ENCODE measurements at regions not wholly inside any gene's neighbourhood (a gene's known extent, or its start where the extent isn't known, plus 50 kb on each side); places are given as distances from the start of the nearest gene placed in this dataset.

DNA sequence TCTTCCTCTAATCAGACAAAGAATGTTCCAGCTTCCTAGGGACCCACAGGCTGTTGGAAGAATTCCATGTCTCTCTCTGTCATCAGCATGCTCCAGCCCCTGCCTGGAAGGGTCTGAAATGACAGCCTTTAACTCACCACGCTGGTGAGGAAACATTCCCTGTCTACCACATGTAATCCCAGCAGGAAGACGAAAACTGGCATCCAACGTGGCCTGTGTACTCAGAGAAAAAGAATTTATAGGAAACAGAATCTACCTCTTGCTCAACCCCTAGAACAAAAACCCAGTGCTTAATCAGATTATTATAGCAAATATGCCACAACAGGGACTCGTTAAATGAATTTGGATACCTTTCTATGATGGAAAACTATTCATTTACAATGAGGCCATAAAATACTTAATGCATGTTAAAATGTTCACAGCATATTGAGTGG, 147.3 kb upstream of the FOXF1 start:
- TF ChIP-seq, protein P1, sequence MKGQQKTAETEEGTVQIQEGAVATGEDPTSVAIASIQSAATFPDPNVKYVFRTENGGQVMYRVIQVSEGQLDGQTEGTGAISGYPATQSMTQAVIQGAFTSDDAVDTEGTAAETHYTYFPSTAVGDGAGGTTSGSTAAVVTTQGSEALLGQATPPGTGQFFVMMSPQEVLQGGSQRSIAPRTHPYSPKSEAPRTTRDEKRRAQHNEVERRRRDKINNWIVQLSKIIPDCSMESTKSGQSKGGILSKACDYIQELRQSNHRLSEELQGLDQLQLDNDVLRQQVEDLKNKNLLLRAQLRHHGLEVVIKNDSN (IDR thresholded peaks at IDR 0.05), result no peak
- TF ChIP-seq TAF1 (IDR thresholded peaks at IDR 0.05; ENCODE audit: low read depth) (no peak), TEAD4 (IDR thresholded peaks at IDR 0.05) (no peak)

All from Ishikawa (cell line).